Memory B cell (primary cell): ENCODE measurements at regions not wholly inside any gene's neighbourhood (a gene's known extent, or its start where the extent isn't known, plus 50 kb on each side); places are given as distances from the start of the nearest gene placed in this dataset.

Experiments used
- ATAC-seq: fragments of 150-1000 bp; cut with Tn5 transposase; 2 replicates; pipeline ENCODE4 v1.10.0; 2021; ENCODE audit warnings: low read depth, mild to moderate bottlenecking, moderate library complexity
- DNase-seq, 2 donors: peaks; one replicate each; pipeline ENCODE4 v3.0.0; 2022; ENCODE audit warnings: low spot score in 2 of 2
- H3K27ac Mint-ChIP-seq: one replicate; pipeline ENCODE4 v1.8.0; 2022; ENCODE audit warnings: mild to moderate bottlenecking, moderate library complexity, mixed read lengths
- H3K27me3 Mint-ChIP-seq: one replicate; pipeline ENCODE4 v1.8.0; 2022; ENCODE audit warnings: mixed read lengths
- H3K36me3 Mint-ChIP-seq: one replicate; pipeline ENCODE4 v1.8.0; 2022; ENCODE audit warnings: mild to moderate bottlenecking, mixed read lengths
- H3K4me1 Mint-ChIP-seq: one replicate; pipeline ENCODE4 v1.8.0; 2022; ENCODE audit warnings: mixed read lengths
- H3K4me3 Mint-ChIP-seq: one replicate; pipeline ENCODE4 v1.8.0; 2022; ENCODE audit warnings: mild to moderate bottlenecking, moderate library complexity, mixed read lengths
- H3K9me3 Mint-ChIP-seq: one replicate; pipeline ENCODE4 v1.8.0; 2022; ENCODE audit warnings: mixed read lengths

DNA sequence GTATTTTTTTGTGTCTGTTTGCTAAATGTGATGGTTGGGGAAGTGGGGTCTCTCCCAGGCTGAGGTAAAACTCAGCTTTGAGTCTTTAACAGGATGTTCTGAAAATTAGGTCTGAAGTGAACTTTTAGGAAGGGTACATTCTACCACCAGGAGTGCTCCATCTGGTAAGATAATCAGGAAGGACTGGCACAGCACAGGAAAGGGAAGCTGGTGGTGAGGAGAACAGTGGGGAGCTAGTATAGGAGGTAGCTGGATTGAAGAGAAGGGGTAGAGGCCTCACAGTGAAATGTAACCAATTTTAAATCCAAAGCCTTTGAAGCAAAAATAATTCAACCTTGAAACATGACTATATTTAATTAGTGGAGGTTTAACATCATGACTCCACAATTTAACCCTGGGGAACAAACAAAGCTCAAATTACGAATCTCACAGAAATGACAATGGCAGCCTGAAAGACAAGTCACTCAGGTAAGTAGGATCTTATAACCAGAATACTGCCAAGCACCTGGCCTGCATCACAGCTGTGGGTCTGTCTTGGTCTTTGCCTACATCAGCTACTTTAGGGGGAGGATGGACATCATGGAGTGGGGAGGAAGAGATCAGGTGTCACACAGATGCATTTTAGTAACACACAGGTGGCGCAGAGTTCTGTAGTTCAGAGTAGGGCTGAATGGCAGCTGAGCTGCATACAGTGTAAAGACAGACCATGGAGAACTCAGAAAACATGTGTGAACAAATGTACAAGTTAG is 445.3 kb downstream of the DMRT2 start:
- Mint-ChIP-seq H3K9me3 (no peaks in the 10 kb centered on the region), H3K27me3 (peaks cover 5% of the 10 kb centered on the region), H3K36me3 (no peaks in the 10 kb centered on the region), H3K4me3 (no peak overlapping the region), H3K27ac (no peak overlapping the region), H3K4me1 (no peaks in the 10 kb centered on the region)
- ATAC-seq (no peak), DNase-seq (no peak)

GRCh38 chr9:1505489-1505888 is 455.3 kb downstream of the DMRT2 start:
- Mint-ChIP-seq H3K4me3 (no peak overlapping the region), H3K9me3 (no peaks in the 10 kb centered on the region), H3K36me3 (no peaks in the 10 kb centered on the region), H3K27ac (no peak overlapping the region), H3K27me3 (peaks cover 4% of the 10 kb centered on the region), H3K4me1 (no peaks in the 10 kb centered on the region)
- no peak for DNase-seq
- ATAC-seq = no peak

DNA sequence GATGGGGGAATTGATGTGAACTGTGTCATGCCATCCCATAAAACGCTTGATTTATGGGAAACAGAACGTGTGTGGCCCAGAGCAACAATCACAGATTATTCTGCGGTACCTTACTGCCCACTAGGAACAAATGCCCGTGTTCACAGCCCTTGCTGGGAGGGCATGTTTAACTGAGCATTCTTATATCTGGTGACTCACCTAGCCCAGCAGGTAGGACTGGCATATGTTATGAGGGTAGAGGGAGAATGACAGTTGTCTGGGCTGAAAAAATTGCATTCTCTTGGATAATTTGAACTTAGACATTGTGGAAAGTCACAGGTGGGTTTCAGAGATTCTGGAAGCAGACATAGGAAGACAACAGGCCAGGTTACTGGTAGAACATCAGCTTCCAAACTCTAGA is 460.6 kb downstream of the DMRT2 start:
- H3K36me3 Mint-ChIP-seq = no peaks in the 10 kb centered on the region
- no peaks in the 10 kb centered on the region for H3K4me1 Mint-ChIP-seq
- no peak for ATAC-seq
- no peak for DNase-seq
- H3K4me3 Mint-ChIP-seq = no peak overlapping the region
- peaks cover 10% of the 10 kb centered on the region for H3K27me3 Mint-ChIP-seq
- no peaks in the 10 kb centered on the region for H3K9me3 Mint-ChIP-seq
- H3K27ac Mint-ChIP-seq = no peak overlapping the region

- H3K27me3 Mint-ChIP-seq = peaks cover 10% of the 10 kb centered on the region
- H3K36me3 Mint-ChIP-seq = no peaks in the 10 kb centered on the region
- H3K9me3 Mint-ChIP-seq = no peaks in the 10 kb centered on the region
- ATAC-seq = no peak
- no peak overlapping the region for H3K27ac Mint-ChIP-seq
- DNase-seq = no peak
- H3K4me1 Mint-ChIP-seq = no peaks in the 10 kb centered on the region
- H3K4me3 Mint-ChIP-seq = no peak overlapping the region
These were observed 462.9 kb downstream of the DMRT2 start for GRCh38 chr9:1513105-1513504.

DNA sequence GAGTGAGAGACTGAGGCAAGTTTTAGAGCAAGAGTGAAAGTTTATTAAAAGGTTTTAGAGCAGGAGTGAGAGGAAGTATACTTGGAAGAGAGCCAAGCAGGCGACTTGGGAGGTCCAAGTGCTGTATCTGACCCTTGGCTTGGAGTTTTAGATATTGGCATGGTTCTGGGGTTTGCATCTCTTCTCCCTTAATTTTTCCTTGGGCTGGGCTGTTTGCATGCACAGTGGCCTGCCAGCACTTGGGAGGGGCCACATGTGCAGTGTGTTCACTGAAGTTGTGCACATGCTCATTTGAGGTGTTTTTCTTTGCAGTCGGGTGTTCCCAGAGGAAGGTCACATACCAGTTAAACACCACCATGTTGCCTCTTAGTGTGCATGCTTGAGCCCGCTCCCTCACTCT is 464.1 kb downstream of the DMRT2 start:
- ATAC-seq (no peak), DNase-seq (no peak)
- Mint-ChIP-seq H3K4me3 (no peak overlapping the region), H3K27me3 (peaks cover 10% of the 10 kb centered on the region), H3K27ac (no peak overlapping the region), H3K36me3 (no peaks in the 10 kb centered on the region), H3K9me3 (no peaks in the 10 kb centered on the region), H3K4me1 (no peaks in the 10 kb centered on the region)

- Mint-ChIP-seq H3K27ac (no peak overlapping the region), H3K9me3 (no peaks in the 10 kb centered on the region), H3K27me3 (peaks cover 9% of the 10 kb centered on the region), H3K36me3 (no peaks in the 10 kb centered on the region), H3K4me3 (no peak overlapping the region), H3K4me1 (no peaks in the 10 kb centered on the region)
- ATAC-seq = no peak
- DNase-seq = no peak
These were observed 464.7 kb downstream of the DMRT2 start for GRCh38 chr9:1514776-1515363.

DNA sequence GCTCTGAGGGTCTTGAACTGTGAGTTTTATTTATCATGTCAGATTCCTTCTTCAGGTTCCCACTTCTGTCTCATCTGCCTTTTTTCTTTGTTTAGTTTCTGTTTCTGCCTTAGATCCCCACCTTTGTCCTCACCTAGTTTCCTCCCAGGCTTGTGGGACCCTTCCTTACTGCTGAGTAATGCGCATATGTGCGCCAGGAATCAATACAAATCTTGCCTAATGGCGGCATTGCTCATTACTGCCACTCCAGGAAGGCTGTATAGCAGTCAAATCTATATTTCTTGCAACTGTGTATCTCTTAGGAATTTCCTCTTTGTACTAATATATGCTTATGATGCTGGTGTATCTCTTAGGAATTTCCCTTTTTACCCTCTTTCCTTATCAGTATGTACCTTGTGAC is 465.4 kb downstream of the DMRT2 start:
- Mint-ChIP-seq H3K27me3 (peaks cover 9% of the 10 kb centered on the region), H3K36me3 (no peaks in the 10 kb centered on the region), H3K4me3 (no peak overlapping the region), H3K4me1 (no peaks in the 10 kb centered on the region), H3K9me3 (no peaks in the 10 kb centered on the region), H3K27ac (no peak overlapping the region)
- ATAC-seq (no peak), DNase-seq (no peak)

GRCh38 chr9:1521547-1521946 is 471.4 kb downstream of the DMRT2 start:
- no peaks in the 10 kb centered on the region for H3K9me3 Mint-ChIP-seq
- H3K4me3 Mint-ChIP-seq = no peak overlapping the region
- DNase-seq (no peak), ATAC-seq (no peak)
- H3K27me3 Mint-ChIP-seq = no peaks in the 10 kb centered on the region
- no peaks in the 10 kb centered on the region for H3K36me3 Mint-ChIP-seq
- H3K4me1 Mint-ChIP-seq = no peaks in the 10 kb centered on the region
- no peak overlapping the region for H3K27ac Mint-ChIP-seq

- DNase-seq (no peak), ATAC-seq (no peak)
- Mint-ChIP-seq H3K27me3 (peaks cover under 1% of the 10 kb centered on the region), H3K36me3 (no peaks in the 10 kb centered on the region), H3K4me3 (no peak overlapping the region), H3K9me3 (no peaks in the 10 kb centered on the region), H3K4me1 (no peaks in the 10 kb centered on the region), H3K27ac (no peak overlapping the region)
These were observed 472.1 kb downstream of the DMRT2 start for GRCh38 chr9:1522219-1522767.

DNA sequence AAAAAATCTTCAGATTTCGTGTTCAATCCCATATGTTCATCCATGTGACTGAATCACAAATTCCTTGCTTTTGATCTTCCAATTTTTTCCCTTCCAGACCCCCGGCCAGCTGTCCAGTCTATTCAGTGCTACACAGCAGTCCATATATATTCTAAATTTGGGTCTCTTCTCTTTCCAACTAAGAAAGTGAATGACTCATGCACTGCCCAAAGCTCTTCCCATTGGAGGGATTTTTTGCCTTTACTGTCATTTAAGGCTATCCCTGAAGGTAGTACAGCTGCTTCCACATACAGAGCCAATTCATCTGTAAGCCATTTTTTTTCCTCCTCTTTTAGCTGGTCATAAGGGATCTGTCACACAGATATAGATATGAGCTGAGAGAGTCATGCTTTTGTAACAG is 478.3 kb downstream of the DMRT2 start:
- peaks cover 7% of the 10 kb centered on the region for H3K27me3 Mint-ChIP-seq
- peaks cover 1% of the 10 kb centered on the region for H3K9me3 Mint-ChIP-seq
- no peak overlapping the region for H3K4me3 Mint-ChIP-seq
- no peaks in the 10 kb centered on the region for H3K36me3 Mint-ChIP-seq
- no peak for DNase-seq
- no peak overlapping the region for H3K27ac Mint-ChIP-seq
- ATAC-seq = no peak
- no peaks in the 10 kb centered on the region for H3K4me1 Mint-ChIP-seq

GRCh38 chr9:1530696-1531095 is 480.5 kb downstream of the DMRT2 start:
- no peak overlapping the region for H3K4me3 Mint-ChIP-seq
- no peaks in the 10 kb centered on the region for H3K36me3 Mint-ChIP-seq
- no peak overlapping the region for H3K27ac Mint-ChIP-seq
- H3K4me1 Mint-ChIP-seq = no peaks in the 10 kb centered on the region
- ATAC-seq (no peak), DNase-seq (no peak)
- H3K27me3 Mint-ChIP-seq = peaks cover 7% of the 10 kb centered on the region
- peaks cover 1% of the 10 kb centered on the region for H3K9me3 Mint-ChIP-seq

DNA sequence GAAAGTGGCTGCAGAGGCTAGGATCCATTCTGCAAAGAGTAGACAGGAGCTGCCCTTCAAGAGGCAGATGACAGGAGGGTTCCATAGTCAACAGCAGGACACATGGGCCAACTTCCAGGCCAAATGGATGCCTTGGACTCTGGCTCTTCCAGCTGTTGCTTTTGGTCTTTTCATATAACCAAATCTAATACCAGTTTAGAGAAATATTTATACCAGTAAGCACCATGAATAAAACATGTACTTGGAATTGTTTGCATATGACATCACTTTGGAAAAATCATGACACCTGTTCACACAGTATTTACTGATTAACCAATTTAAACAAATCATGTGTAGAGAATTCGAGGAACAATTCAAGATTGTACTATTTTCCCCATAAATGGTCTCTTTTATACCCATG is 481.3 kb downstream of the DMRT2 start:
- Mint-ChIP-seq H3K4me1 (no peaks in the 10 kb centered on the region), H3K27ac (no peak overlapping the region), H3K4me3 (no peak overlapping the region), H3K9me3 (peaks cover 1% of the 10 kb centered on the region), H3K36me3 (no peaks in the 10 kb centered on the region), H3K27me3 (peaks cover 7% of the 10 kb centered on the region)
- DNase-seq (no peak), ATAC-seq (no peak)

GRCh38 chr9:1532171-1532570 is 482.0 kb downstream of the DMRT2 start:
- peaks cover 1% of the 10 kb centered on the region for H3K9me3 Mint-ChIP-seq
- no peak for ATAC-seq
- H3K4me3 Mint-ChIP-seq = no peak overlapping the region
- H3K4me1 Mint-ChIP-seq = no peaks in the 10 kb centered on the region
- peaks cover 7% of the 10 kb centered on the region for H3K27me3 Mint-ChIP-seq
- DNase-seq = no peak
- no peaks in the 10 kb centered on the region for H3K36me3 Mint-ChIP-seq
- H3K27ac Mint-ChIP-seq = no peak overlapping the region

GRCh38 chr9:1535051-1535450 is 480.1 kb upstream of the SMARCA2 start:
- Mint-ChIP-seq H3K4me1 (no peaks in the 10 kb centered on the region), H3K4me3 (no peak overlapping the region), H3K27ac (no peak overlapping the region), H3K9me3 (peaks cover 1% of the 10 kb centered on the region), H3K36me3 (no peaks in the 10 kb centered on the region), H3K27me3 (peaks cover 1% of the 10 kb centered on the region)
- DNase-seq (no peak), ATAC-seq (no peak)

GRCh38 chr9:1535599-1535998 is 479.5 kb upstream of the SMARCA2 start:
- Mint-ChIP-seq H3K4me1 (no peaks in the 10 kb centered on the region), H3K9me3 (peaks cover under 1% of the 10 kb centered on the region), H3K27me3 (peaks cover under 1% of the 10 kb centered on the region), H3K4me3 (no peak overlapping the region), H3K27ac (no peak overlapping the region), H3K36me3 (no peaks in the 10 kb centered on the region)
- ATAC-seq (no peak), DNase-seq (no peak)
